ENCODE measurements at regions not wholly inside any gene's neighbourhood (a gene's known extent, or its start where the extent isn't known, plus 50 kb on each side); places are given as distances from the start of the nearest gene placed in this dataset.

DNA sequence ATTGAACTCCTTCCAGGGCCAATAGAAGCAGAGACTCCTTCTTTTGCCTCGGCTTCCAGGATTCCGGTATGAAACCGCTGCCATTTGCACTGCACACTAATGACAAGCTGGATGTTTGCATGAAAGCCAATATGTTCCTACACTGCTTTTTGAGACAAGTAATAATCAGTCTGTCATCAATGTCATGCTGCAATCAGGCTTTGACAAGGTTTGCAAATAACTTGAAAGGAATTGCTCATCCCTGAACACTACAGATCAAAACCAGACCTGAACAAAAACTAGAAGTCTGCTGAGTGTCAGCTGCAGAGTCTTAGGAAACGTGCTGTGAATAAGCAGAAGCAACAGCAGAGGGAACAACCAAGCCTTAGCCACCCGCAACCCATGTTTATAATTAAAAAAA is 720.7 kb upstream of the CXADR start:
- no peak for TF ChIP-seq EZH2 (IDR thresholded peaks at IDR 0.05; ENCODE audit: insufficient read depth, poor library complexity, severe bottlenecking)
- TF ChIP-seq EZH2phosphoT487 (IDR thresholded peaks at IDR 0.05; ENCODE audit: insufficient read depth, low read depth), result no peak

All from GM23248 (cell line).